H1 (cell line): ENCODE measurements at regions not wholly inside any gene's neighbourhood (a gene's known extent, or its start where the extent isn't known, plus 50 kb on each side); places are given as distances from the start of the nearest gene placed in this dataset.

Experiments
- POLR2A ChIP-seq, 2 experiments: IDR thresholded peaks; 1 replicate in 1 of 2; 2 replicates in 1 of 2; pipeline ENCODE4 v1.6.1; 2011; ENCODE audit warnings: low read depth in 2 of 2, low read length in 2 of 2, mild to moderate bottlenecking in 2 of 2; ENCODE audit errors: control extremely low read depth in 1 of 2

- no peak for TF ChIP-seq POLR2A (IDR thresholded peaks at IDR 0.05; ENCODE audit: control extremely low read depth in 1 of 2, low read depth in 2 of 2, low read length in 2 of 2)
Measured at GRCh38 chr1:24996983-24997893, 67.2 kb upstream of the RUNX3 start (continued).
